GM19043 (cell line): ENCODE measurements at regions not wholly inside any gene's neighbourhood (a gene's known extent, or its start where the extent isn't known, plus 50 kb on each side); places are given as distances from the start of the nearest gene placed in this dataset.

Experiments used
- ATAC-seq: cut with Tn5 transposase; IDR thresholded peaks from one replicate; pipeline ENCODE4 v1.9.1; 2021; ENCODE audit warnings: low read depth; ENCODE audit not compliant: unreplicated experiment

GRCh38 chr2:64394153-64394552 lies 59.8 kb upstream of the LGALSL start:
- no peak for ATAC-seq

- no peak for ATAC-seq
Observed at GRCh38 chr2:64396001-64396400, 58.0 kb upstream of the LGALSL start.

- no peak for ATAC-seq
Observed at GRCh38 chr2:64396551-64396950, 57.4 kb upstream of the LGALSL start.

- ATAC-seq, result no peak
Observed at GRCh38 chr2:64398516-64399129, 55.3 kb upstream of the LGALSL start.

- no peak for ATAC-seq
Observed at GRCh38 chr2:64399521-64399920, 54.4 kb upstream of the LGALSL start.

- no peak for ATAC-seq
Observed at GRCh38 chr2:64400105-64400728, 53.7 kb upstream of the LGALSL start.

DNA sequence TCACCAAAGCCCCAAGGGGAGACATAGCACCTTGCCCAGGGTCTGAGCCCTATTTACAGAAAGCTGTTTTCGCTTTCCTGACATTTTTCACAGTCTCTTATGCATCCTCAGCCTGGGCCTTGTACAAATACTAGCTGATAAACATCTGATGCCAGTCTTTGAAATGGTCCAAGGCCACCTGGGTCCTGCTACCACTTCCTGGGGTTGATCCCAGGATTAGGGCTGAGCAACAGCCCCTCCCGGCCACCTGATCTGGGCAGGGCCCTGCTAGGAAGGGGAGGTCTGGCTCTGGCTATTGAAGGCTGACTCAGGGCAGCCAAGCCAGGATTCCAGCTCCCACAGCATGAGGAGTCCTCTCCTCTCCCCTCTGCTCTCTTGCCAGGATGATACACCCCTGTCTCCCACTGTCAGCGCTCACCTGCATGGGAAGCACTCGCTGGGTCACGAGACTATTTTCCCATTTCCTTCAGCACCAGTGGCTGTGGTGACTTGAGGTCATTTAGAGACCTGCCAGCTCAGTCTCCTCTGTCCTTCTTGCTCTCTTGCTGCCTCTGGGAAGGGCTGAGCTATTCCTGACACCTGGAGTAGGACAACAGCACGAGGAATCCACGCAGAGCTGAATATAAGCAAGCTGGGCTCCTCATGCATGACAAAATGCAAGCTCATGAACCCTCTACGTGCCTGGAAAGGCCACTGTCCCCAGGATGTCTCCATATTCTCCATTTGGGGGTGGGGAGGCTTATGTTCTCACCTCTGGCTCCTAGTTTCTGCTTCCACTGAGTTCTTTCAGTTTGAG lies 53.0 kb upstream of the LGALSL start:
- no peak for ATAC-seq

DNA sequence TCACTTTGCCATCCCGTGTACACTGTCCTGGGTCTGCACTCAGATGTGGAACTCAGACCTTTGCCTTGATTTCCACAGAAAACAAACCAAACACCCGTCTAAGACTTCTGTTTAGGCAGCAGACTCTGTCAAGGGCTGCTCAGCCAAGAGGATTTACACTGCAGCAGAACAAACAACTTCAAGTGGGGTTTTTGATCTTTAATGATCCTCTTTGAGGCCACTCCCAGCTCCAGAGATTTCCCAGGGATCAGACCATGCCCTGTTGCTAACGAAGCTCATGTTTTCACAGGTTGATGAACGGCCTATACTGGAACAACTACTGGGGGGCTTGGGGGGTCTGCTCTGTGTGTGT lies 52.5 kb upstream of the LGALSL start:
- no peak for ATAC-seq

GRCh38 chr2:64402876-64403275 lies 51.1 kb upstream of the LGALSL start:
- ATAC-seq, result no peak

GRCh38 chr2:64403426-64403825 lies 50.5 kb upstream of the LGALSL start:
- no peak for ATAC-seq

DNA sequence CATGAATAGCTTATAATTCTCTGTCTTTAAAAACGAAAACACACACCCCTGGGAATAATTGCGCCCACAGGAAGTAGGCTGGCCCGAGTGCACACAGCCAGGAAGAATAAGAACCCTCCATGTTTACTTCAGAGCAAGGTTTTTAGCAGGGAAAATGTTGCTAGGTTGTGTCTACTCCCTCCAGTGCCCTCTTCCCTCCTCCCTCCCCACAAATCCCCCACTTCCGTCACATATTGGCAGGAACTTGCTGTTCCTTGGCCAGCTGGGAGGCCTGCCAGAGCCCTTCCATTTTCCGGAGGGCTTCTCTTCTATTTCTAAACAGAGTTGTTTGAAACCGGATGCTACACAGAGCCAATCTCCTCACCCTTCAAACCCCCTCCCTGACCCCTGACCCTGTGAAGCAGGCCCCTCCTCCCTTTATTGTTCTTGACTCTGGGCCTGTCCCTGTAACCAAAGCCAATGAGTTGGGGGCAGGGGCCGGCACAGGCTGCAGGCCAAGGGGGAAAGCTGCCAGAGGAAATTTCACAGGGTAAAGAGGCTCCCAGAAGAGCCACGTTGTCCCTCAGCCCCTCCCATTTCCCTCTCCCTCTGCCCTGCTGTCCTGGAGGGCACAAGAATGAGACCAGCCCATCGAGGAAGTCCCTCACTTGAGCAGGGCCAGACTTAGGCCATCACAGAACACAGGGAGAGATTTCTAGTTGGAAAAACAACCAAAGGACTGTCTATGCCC lies 49.8 kb upstream of the LGALSL start:
- no peak for ATAC-seq
